Non-pigmented ciliary epithelial cell (primary cell): ENCODE measurements at regions not wholly inside any gene's neighbourhood (a gene's known extent, or its start where the extent isn't known, plus 50 kb on each side); places are given as distances from the start of the nearest gene placed in this dataset.
"Not testable (repeated sequence)": the region's sequence is repeated elsewhere in the genome, so short reads cannot be mapped to it uniquely, and the experiment has no call there.

Experiments used
- DNase-seq: peaks from one replicate; pipeline ENCODE4 v3.0.0-alpha.2; 2010; ENCODE audit warnings: low read depth

- DNase-seq, result not testable (repeated sequence)
Measured at GRCh38 chr7:6990426-6991152, 164.5 kb upstream of the CCZ1B start.

- not testable (repeated sequence) for DNase-seq
Measured at GRCh38 chr7:6991169-6991611, 165.1 kb upstream of the CCZ1B start.

GRCh38 chr7:6991686-6992085 is 165.6 kb upstream of the CCZ1B start:
- not testable (repeated sequence) for DNase-seq

- not testable (repeated sequence) for DNase-seq
Measured at GRCh38 chr7:6992133-6992532, 166.1 kb upstream of the CCZ1B start.

GRCh38 chr7:6995026-6995425 is 169.0 kb upstream of the CCZ1B start:
- DNase-seq, result not testable (repeated sequence)

GRCh38 chr7:6995493-6996289 is 169.6 kb upstream of the CCZ1B start:
- not testable (repeated sequence) for DNase-seq

GRCh38 chr7:6999067-6999666 is 173.1 kb upstream of the CCZ1B start:
- not testable (repeated sequence) for DNase-seq

- no peak for DNase-seq
Measured at GRCh38 chr7:7002418-7003062, 176.5 kb upstream of the CCZ1B start.

- DNase-seq, result no peak
Measured at GRCh38 chr7:7005303-7005702, 177.0 kb upstream of the C1GALT1 start.

- DNase-seq, result not testable (repeated sequence)
Measured at GRCh38 chr7:7005949-7006348, 176.4 kb upstream of the C1GALT1 start.

- DNase-seq, result not testable (repeated sequence)
Measured at GRCh38 chr7:7011241-7011640, 171.1 kb upstream of the C1GALT1 start.

- not testable (repeated sequence) for DNase-seq
Measured at GRCh38 chr7:7011751-7012150, 170.6 kb upstream of the C1GALT1 start.

GRCh38 chr7:7014827-7015595 is 167.3 kb upstream of the C1GALT1 start:
- no peak for DNase-seq

- DNase-seq, result no peak
Measured at GRCh38 chr7:7017707-7018280, 164.6 kb upstream of the C1GALT1 start.

- DNase-seq, result no peak
Measured at GRCh38 chr7:7018290-7018689, 164.1 kb upstream of the C1GALT1 start.

GRCh38 chr7:7032221-7032620 is 150.1 kb upstream of the C1GALT1 start:
- no peak for DNase-seq

GRCh38 chr7:7035851-7036250 is 146.5 kb upstream of the C1GALT1 start:
- no peak for DNase-seq

GRCh38 chr7:7042286-7042893 is 140.0 kb upstream of the C1GALT1 start:
- DNase-seq, result not testable (repeated sequence)

GRCh38 chr7:7044806-7045205 is 137.5 kb upstream of the C1GALT1 start:
- DNase-seq, result no peak

GRCh38 chr7:7048213-7048612 is 134.1 kb upstream of the C1GALT1 start:
- no peak for DNase-seq
